ENCODE measurements at regions not wholly inside any gene's neighbourhood (a gene's known extent, or its start where the extent isn't known, plus 50 kb on each side); places are given as distances from the start of the nearest gene placed in this dataset.
"Not testable (repeated sequence)": the region's sequence is repeated elsewhere in the genome, so short reads cannot be mapped to it uniquely, and the experiment has no call there.

DNA sequence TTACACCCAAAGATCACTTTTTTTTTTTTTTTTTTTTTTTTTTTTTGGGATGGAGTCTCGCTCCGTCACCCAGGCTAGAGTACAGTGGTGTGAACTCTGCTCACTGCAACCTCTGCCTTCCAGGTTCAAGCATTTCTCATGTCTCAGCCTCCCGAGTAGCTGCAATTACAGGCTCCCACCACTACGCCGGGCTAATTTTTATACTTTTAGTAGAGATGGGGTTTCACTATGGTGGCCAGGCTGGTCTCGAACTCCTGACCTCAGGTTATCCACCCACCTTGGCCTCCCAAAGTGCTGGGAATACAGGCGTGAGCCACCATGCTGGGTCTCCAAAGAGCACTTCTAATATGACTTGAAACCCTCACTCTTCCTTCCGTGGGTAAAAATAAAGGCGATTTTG is 152.2 kb upstream of the SPACA7 start:
- not testable (repeated sequence) for TF ChIP-seq EZH2 (IDR thresholded peaks at IDR 0.05; ENCODE audit: insufficient read depth, low read length)
- TF ChIP-seq, protein P1, sequence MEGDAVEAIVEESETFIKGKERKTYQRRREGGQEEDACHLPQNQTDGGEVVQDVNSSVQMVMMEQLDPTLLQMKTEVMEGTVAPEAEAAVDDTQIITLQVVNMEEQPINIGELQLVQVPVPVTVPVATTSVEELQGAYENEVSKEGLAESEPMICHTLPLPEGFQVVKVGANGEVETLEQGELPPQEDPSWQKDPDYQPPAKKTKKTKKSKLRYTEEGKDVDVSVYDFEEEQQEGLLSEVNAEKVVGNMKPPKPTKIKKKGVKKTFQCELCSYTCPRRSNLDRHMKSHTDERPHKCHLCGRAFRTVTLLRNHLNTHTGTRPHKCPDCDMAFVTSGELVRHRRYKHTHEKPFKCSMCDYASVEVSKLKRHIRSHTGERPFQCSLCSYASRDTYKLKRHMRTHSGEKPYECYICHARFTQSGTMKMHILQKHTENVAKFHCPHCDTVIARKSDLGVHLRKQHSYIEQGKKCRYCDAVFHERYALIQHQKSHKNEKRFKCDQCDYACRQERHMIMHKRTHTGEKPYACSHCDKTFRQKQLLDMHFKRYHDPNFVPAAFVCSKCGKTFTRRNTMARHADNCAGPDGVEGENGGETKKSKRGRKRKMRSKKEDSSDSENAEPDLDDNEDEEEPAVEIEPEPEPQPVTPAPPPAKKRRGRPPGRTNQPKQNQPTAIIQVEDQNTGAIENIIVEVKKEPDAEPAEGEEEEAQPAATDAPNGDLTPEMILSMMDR (IDR thresholded peaks at IDR 0.05; ENCODE audit: insufficient read depth, low read depth, low read length) = not testable (repeated sequence)

Data from astrocyte (in vitro differentiated cells and primary cell).